Activated CD4-positive, alpha-beta T cell treated with anti-CD3 and anti-CD28 coated beads, Interleukin-10, Interleukin-2, amounts not matched to agents 100 ng/mL and 50 ng/mL, durations not matched to agents 16 hours and 8 hours (primary cell): ENCODE measurements at regions not wholly inside any gene's neighbourhood (a gene's known extent, or its start where the extent isn't known, plus 50 kb on each side); places are given as distances from the start of the nearest gene placed in this dataset.

Source experiments
- DNase-seq: peaks from one replicate; pipeline ENCODE4 v3.0.0-alpha.2; 2020

GRCh38 chr10:36087006-36088005 is 445.2 kb upstream of the FZD8 start:
- no peak for DNase-seq

GRCh38 chr10:36075196-36075595 is 433.1 kb upstream of the FZD8 start:
- DNase-seq = no peak

GRCh38 chr10:36073796-36074345 is 431.8 kb upstream of the FZD8 start:
- no peak for DNase-seq

- no peak for DNase-seq
These were observed 426.4 kb upstream of the FZD8 start for GRCh38 chr10:36068542-36068941.

- DNase-seq = no peak
These were observed 425.7 kb upstream of the FZD8 start for GRCh38 chr10:36067748-36068147.

GRCh38 chr10:36066850-36067249 is 424.8 kb upstream of the FZD8 start:
- DNase-seq = no peak

GRCh38 chr10:36066102-36066501 is 424.0 kb upstream of the FZD8 start:
- no peak for DNase-seq

GRCh38 chr10:36063396-36063795 is 421.3 kb upstream of the FZD8 start:
- no peak for DNase-seq

- DNase-seq = no peak
These were observed 415.6 kb upstream of the FZD8 start for GRCh38 chr10:36057731-36058130.

- no peak for DNase-seq
These were observed 415.1 kb upstream of the FZD8 start for GRCh38 chr10:36057180-36057579.

- no peak for DNase-seq
These were observed 411.7 kb upstream of the FZD8 start for GRCh38 chr10:36053775-36054174.

GRCh38 chr10:36053271-36053670 is 411.2 kb upstream of the FZD8 start:
- DNase-seq = no peak

- no peak for DNase-seq
These were observed 409.4 kb upstream of the FZD8 start for GRCh38 chr10:36051500-36051991.

GRCh38 chr10:36050763-36051499 is 408.8 kb upstream of the FZD8 start:
- no peak for DNase-seq

GRCh38 chr10:36048780-36049179 is 406.7 kb upstream of the FZD8 start:
- DNase-seq = no peak

- no peak for DNase-seq
These were observed 406.1 kb upstream of the FZD8 start for GRCh38 chr10:36048236-36048635.

GRCh38 chr10:36042135-36042534 is 400.0 kb upstream of the FZD8 start:
- no peak for DNase-seq

- DNase-seq = no peak
These were observed 396.3 kb upstream of the FZD8 start for GRCh38 chr10:36038316-36038955.

- no peak for DNase-seq
These were observed 394.0 kb upstream of the FZD8 start for GRCh38 chr10:36036137-36036536.

- no peak for DNase-seq
These were observed 391.7 kb upstream of the FZD8 start for GRCh38 chr10:36033808-36034207.

- no peak for DNase-seq
These were observed 388.4 kb upstream of the FZD8 start for GRCh38 chr10:36030516-36030915.

- no peak for DNase-seq
These were observed 384.7 kb upstream of the FZD8 start for GRCh38 chr10:36026656-36027390.
